Endothelial cell (in vitro differentiated cells): ENCODE measurements at regions not wholly inside any gene's neighbourhood (a gene's known extent, or its start where the extent isn't known, plus 50 kb on each side); places are given as distances from the start of the nearest gene placed in this dataset.

ENCODE experiments used
- DNase-seq: peaks from one replicate; pipeline ENCODE4 v3.0.0; 2021; ENCODE audit warnings: low spot score
- H3K27ac Mint-ChIP-seq: one replicate; pipeline ENCODE4 v1.8.0; 2021; ENCODE audit warnings: mixed read lengths, inconsistent platforms; ENCODE audit not compliant: unreplicated experiment
- H3K27me3 Mint-ChIP-seq: one replicate; pipeline ENCODE4 v1.8.0; 2021; ENCODE audit warnings: mild to moderate bottlenecking, moderate library complexity, mixed read lengths, inconsistent platforms; ENCODE audit not compliant: unreplicated experiment
- H3K36me3 Mint-ChIP-seq: one replicate; pipeline ENCODE4 v1.8.0; 2021; ENCODE audit warnings: mild to moderate bottlenecking, low read depth, mixed read lengths, inconsistent platforms; ENCODE audit not compliant: unreplicated experiment
- H3K4me1 Mint-ChIP-seq: one replicate; pipeline ENCODE4 v1.8.0; 2021; ENCODE audit warnings: mild to moderate bottlenecking, mixed read lengths, inconsistent platforms; ENCODE audit not compliant: unreplicated experiment
- H3K4me3 Mint-ChIP-seq: one replicate; pipeline ENCODE4 v1.8.0; 2021; ENCODE audit warnings: mild to moderate bottlenecking, mixed read lengths, inconsistent platforms; ENCODE audit not compliant: unreplicated experiment
- H3K9me3 Mint-ChIP-seq: one replicate; pipeline ENCODE4 v1.8.0; 2021; ENCODE audit warnings: mixed read lengths, inconsistent platforms; ENCODE audit not compliant: unreplicated experiment
- TF ChIP-seq, protein P1 (sequence below): fragments of 200-600 bp; sonication (generic); IDR thresholded peaks from one replicate; pipeline ENCODE4 v1.5.0; 2021; ENCODE audit warnings: antibody characterized with exemption; ENCODE audit not compliant: unreplicated experiment

DNA sequence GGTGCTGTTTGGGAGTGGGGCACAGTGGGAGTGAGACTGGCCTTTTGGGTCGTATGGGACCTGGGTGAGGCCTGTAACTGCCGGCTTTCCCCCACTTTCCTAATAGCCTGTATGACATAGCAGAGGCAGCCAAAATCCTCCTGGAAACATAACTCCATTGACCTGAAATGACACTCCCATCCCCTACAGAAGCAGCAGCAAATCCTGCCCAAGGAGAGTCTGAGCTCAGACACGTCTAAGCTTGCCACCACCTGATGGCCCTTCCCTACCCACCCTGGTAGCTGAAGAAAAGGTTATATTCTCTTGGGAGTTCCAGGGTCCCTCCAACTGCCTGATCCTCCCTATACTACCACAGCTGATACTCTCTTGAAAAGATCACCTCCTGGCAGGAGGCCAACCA, 179.8 kb upstream of the ARRDC3 start:
- peaks cover 1% of the 10 kb centered on the region for H3K27me3 Mint-ChIP-seq
- no peak overlapping the region for H3K4me3 Mint-ChIP-seq
- TF ChIP-seq, protein P1, sequence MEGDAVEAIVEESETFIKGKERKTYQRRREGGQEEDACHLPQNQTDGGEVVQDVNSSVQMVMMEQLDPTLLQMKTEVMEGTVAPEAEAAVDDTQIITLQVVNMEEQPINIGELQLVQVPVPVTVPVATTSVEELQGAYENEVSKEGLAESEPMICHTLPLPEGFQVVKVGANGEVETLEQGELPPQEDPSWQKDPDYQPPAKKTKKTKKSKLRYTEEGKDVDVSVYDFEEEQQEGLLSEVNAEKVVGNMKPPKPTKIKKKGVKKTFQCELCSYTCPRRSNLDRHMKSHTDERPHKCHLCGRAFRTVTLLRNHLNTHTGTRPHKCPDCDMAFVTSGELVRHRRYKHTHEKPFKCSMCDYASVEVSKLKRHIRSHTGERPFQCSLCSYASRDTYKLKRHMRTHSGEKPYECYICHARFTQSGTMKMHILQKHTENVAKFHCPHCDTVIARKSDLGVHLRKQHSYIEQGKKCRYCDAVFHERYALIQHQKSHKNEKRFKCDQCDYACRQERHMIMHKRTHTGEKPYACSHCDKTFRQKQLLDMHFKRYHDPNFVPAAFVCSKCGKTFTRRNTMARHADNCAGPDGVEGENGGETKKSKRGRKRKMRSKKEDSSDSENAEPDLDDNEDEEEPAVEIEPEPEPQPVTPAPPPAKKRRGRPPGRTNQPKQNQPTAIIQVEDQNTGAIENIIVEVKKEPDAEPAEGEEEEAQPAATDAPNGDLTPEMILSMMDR: no peak
- no peaks in the 10 kb centered on the region for H3K9me3 Mint-ChIP-seq
- H3K27ac Mint-ChIP-seq: no peak overlapping the region
- no peaks in the 10 kb centered on the region for H3K4me1 Mint-ChIP-seq
- no peak for DNase-seq
- H3K36me3 Mint-ChIP-seq: peaks cover 16% of the 10 kb centered on the region

DNA sequence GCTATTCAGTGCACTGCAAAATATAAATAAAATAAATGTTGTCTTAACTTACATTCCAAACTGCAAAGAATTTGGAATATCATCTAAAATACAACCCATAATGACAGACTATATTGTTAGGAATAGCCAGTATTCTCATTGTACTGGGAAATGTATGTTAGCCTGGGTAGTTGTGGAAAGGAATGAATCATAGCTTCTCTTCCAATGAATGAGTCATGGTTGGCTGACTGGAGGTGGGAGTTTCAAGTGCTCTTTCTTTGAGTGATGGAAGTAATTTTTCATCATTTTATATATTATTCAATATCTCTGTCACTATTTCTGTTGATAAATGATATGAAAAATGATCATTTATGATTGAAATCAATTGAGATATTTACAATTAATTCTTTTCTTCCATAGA, 158.6 kb upstream of the ARRDC3 start:
- no peak overlapping the region for H3K4me3 Mint-ChIP-seq
- H3K27ac Mint-ChIP-seq: no peak overlapping the region
- H3K4me1 Mint-ChIP-seq: no peaks in the 10 kb centered on the region
- no peaks in the 10 kb centered on the region for H3K9me3 Mint-ChIP-seq
- TF ChIP-seq, protein P1: no peak
- H3K36me3 Mint-ChIP-seq: no peaks in the 10 kb centered on the region
- H3K27me3 Mint-ChIP-seq: no peaks in the 10 kb centered on the region
- no peak for DNase-seq

DNA sequence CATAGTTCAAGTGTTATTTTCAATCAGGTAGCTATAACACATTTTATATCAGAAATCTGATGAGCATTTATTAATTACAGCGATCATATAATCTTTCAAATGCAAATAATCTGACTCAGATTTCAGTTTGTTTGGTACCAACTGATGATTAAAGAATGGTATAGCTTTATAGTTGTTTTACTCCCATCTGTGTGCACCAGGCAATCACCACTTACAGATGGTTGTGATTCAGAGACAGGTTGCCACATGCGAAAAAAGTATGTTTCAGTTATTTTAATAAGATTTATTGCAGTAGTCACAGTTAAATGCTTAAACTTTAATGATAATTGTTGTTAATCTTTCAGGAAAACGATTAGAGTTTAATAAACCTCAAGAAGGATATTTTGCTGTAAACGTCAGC, 155.1 kb upstream of the ARRDC3 start:
- no peak overlapping the region for H3K4me3 Mint-ChIP-seq
- no peaks in the 10 kb centered on the region for H3K27me3 Mint-ChIP-seq
- no peak overlapping the region for H3K27ac Mint-ChIP-seq
- TF ChIP-seq, protein P1: no peak
- no peaks in the 10 kb centered on the region for H3K4me1 Mint-ChIP-seq
- H3K36me3 Mint-ChIP-seq: no peaks in the 10 kb centered on the region
- DNase-seq: no peak
- H3K9me3 Mint-ChIP-seq: no peaks in the 10 kb centered on the region

DNA sequence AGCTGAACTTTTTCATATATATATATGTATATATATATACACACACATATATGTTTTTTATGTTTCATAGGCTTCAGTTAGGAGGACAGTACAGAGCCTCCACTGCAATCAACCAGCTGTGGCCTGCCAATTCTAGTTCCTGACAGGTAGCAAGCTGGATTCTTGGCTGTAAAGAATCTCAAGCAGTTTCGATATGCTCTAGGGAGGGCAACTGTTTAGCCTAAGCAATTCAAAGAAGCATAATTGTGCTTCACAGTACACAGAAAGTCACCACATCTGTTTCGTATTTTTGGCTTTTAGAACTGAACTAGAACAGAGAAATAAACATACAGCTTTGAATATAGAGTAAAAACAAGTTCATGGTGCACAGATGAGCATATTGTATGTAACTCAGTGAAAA, 152.4 kb upstream of the ARRDC3 start:
- Mint-ChIP-seq H3K27me3 (no peaks in the 10 kb centered on the region), H3K4me1 (no peaks in the 10 kb centered on the region), H3K4me3 (no peak overlapping the region), H3K36me3 (no peaks in the 10 kb centered on the region), H3K27ac (no peak overlapping the region), H3K9me3 (no peaks in the 10 kb centered on the region)
- TF ChIP-seq, protein P1: no peak
- DNase-seq: no peak

DNA sequence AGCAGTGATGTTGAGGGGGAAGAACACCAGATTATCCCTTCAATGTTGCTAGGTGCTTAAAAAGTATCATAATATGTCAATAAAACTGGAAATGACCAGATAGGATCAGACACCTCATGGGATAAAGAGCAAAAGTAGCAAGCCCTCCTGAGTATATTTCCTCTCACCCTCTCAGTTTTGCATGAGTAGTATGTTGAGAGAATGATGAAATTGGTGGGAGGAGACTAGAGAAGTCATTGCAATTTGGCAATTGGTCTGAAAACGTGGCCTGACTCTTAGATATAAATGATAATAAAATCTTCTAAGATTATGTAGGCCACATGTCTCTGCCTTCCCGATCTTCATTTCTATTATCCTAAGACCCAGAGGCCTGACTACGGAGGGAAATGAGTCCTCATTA, 151.2 kb upstream of the ARRDC3 start:
- no peaks in the 10 kb centered on the region for H3K27me3 Mint-ChIP-seq
- no peak overlapping the region for H3K4me3 Mint-ChIP-seq
- H3K4me1 Mint-ChIP-seq: no peaks in the 10 kb centered on the region
- no peak overlapping the region for H3K27ac Mint-ChIP-seq
- TF ChIP-seq, protein P1: no peak
- H3K9me3 Mint-ChIP-seq: no peaks in the 10 kb centered on the region
- no peak for DNase-seq
- no peaks in the 10 kb centered on the region for H3K36me3 Mint-ChIP-seq
